CD8-positive, alpha-beta memory T cell (primary cell): ENCODE measurements at regions not wholly inside any gene's neighbourhood (a gene's known extent, or its start where the extent isn't known, plus 50 kb on each side); places are given as distances from the start of the nearest gene placed in this dataset.

Experiments used
- CTCF ChIA-PET: fragments of 350-600 bp; sonication (Branson Sonifier 250); formaldehyde crosslinking; loops from one replicate; lab custom pipeline; 2021; ENCODE audit warnings: antibody characterized with exemption; lab: Charles Lee
- POLR2A ChIA-PET: fragments of 350-600 bp; sonication (Branson Sonifier 250); formaldehyde crosslinking; loops from one replicate; lab custom pipeline; 2021; ENCODE audit warnings: antibody characterized with exemption; lab: Charles Lee
- DNase-seq, 5 donors: peaks; one replicate each; pipeline versions ENCODE4 v3.0.0 to v3.0.0-alpha.2; 2020 to 2022; ENCODE audit warnings: mixed read lengths in 1 of 5
- H3K27ac ChIP-seq: one replicate; pipeline ENCODE4 v1.7.0; 2013; ENCODE audit warnings: low read depth, mild to moderate bottlenecking, low read length, moderate library complexity
- H3K27me3 ChIP-seq: 2 replicates; pipeline ENCODE4 v1.7.0; 2013; ENCODE audit warnings: low read length, mild to moderate bottlenecking; ENCODE audit not compliant: insufficient read depth, poor library complexity, severe bottlenecking
- H3K36me3 ChIP-seq: 2 replicates; pipeline ENCODE4 v1.7.0; 2013; ENCODE audit warnings: mild to moderate bottlenecking, low read length, moderate library complexity; ENCODE audit not compliant: insufficient read depth
- H3K4me1 ChIP-seq: 2 replicates; pipeline ENCODE4 v1.7.0; 2013; ENCODE audit warnings: mild to moderate bottlenecking, low read length, moderate library complexity; ENCODE audit not compliant: insufficient read depth
- H3K4me3 ChIP-seq: 2 replicates; pipeline ENCODE4 v1.7.0; 2013; ENCODE audit warnings: mild to moderate bottlenecking, low read length
- H3K9me3 ChIP-seq: 2 replicates; pipeline ENCODE4 v1.7.0; 2013; ENCODE audit warnings: mild to moderate bottlenecking, low read length
- H3K27ac Mint-ChIP-seq, 8 donors: one replicate each; pipeline ENCODE4 v1.8.0; 2020 to 2021; ENCODE audit warnings: mixed read lengths in 8 of 8, mild to moderate bottlenecking in 6 of 8, inconsistent platforms in 3 of 8, moderate library complexity in 3 of 8
- H3K27me3 Mint-ChIP-seq, 2 donors: one replicate each; pipeline ENCODE4 v1.8.0; 2020 to 2021; ENCODE audit warnings: mixed read lengths in 2 of 2, mild to moderate bottlenecking in 1 of 2, moderate library complexity in 1 of 2
- H3K36me3 Mint-ChIP-seq, 3 donors: one replicate each; pipeline ENCODE4 v1.8.0; 2020 to 2021; ENCODE audit warnings: mixed read lengths in 3 of 3, inconsistent platforms in 1 of 3, mild to moderate bottlenecking in 1 of 3
- H3K4me1 Mint-ChIP-seq, 3 donors: one replicate each; pipeline ENCODE4 v1.8.0; 2020 to 2021; ENCODE audit warnings: mixed read lengths in 3 of 3, inconsistent platforms in 1 of 3, mild to moderate bottlenecking in 1 of 3
- H3K4me3 Mint-ChIP-seq, 7 donors: one replicate each; pipeline ENCODE4 v1.8.0; 2020 to 2021; ENCODE audit warnings: mixed read lengths in 7 of 7, mild to moderate bottlenecking in 6 of 7, moderate library complexity in 4 of 7, inconsistent platforms in 2 of 7
- H3K9me3 Mint-ChIP-seq, 5 donors: one replicate each; pipeline ENCODE4 v1.8.0; 2020 to 2022; ENCODE audit warnings: mixed read lengths in 5 of 5, mild to moderate bottlenecking in 3 of 5, moderate library complexity in 2 of 5, inconsistent platforms in 1 of 5

GRCh38 chr7:131620673-131621609 lies 64.5 kb upstream of the PODXL start:
- no peaks in the 10 kb centered on the region for H3K9me3 ChIP-seq
- H3K4me1 ChIP-seq, result no peaks in the 10 kb centered on the region
- H3K27me3 Mint-ChIP-seq, result peaks cover 8 to 22% of the 10 kb centered on the region in 2 donors
- H3K27me3 ChIP-seq, result no peaks in the 10 kb centered on the region
- no peak overlapping the region for H3K27ac ChIP-seq
- POLR2A ChIA-PET, result no interaction called here
- no peaks in the 10 kb centered on the region for H3K9me3 Mint-ChIP-seq
- H3K36me3 ChIP-seq, result no peaks in the 10 kb centered on the region
- H3K4me1 Mint-ChIP-seq, result no peaks in the 10 kb centered on the region
- CTCF ChIA-PET, result no interaction called here
- no peak for DNase-seq
- no peak overlapping the region for H3K4me3 ChIP-seq
- no peak overlapping the region for H3K4me3 Mint-ChIP-seq
- no peaks in the 10 kb centered on the region for H3K36me3 Mint-ChIP-seq
- H3K27ac Mint-ChIP-seq, result no peak overlapping the region

DNA sequence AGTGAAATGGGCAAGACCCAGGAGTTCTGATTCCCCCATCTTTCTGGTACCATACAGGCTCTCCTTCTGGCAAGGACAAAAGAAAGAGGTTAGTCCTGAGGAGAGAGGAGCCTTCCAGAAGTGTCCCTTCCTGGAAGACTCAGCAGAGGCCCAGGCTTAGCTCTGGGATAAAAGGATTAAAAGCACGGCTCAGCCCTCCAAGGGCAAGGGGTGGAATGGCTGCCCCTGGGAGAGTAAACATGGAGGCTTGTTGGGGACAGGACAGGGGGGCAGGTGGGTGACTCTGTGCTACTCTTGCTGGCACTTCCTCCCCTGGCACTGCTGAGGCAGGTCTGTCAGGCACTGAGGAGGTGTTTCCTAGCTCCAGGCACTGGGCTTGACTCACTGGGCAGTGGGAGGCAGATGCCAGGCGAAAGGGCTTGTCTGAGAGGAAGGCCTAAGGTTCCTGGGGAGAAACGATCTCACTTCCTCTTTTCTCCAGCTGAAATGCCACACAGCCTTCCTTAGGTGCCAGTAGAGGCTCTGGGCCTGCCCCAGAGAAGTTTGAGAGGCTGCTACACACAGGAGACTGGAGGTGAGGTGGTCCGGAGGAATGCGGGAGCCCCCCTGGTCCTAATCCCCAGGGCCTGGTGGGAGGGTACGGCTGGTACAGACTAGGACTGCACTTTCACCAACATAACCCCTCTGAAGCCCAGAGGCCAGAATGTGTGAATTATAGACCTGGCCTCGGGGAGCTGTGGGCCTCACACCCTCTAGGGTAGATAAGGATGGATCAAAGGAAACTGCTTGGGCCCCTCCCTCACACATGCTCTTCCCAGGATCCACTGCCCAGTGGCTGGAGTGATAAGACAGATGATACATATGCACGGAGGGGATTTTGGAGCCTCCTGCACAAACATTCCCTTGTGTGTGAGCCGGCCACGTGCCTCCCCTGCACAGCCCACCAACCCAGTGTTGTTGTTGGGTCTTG lies 63.2 kb upstream of the PODXL start:
- no peaks in the 10 kb centered on the region for H3K4me1 ChIP-seq
- Mint-ChIP-seq H3K4me3 (no peak overlapping the region), H3K9me3 (no peaks in the 10 kb centered on the region), H3K4me1 (no peaks in the 10 kb centered on the region), H3K36me3 (no peaks in the 10 kb centered on the region), H3K27me3 (peaks cover 6 to 26% of the 10 kb centered on the region in 2 donors), H3K27ac (no peak overlapping the region)
- ChIA-PET CTCF (no interaction called here), POLR2A (no interaction called here)
- no peaks in the 10 kb centered on the region for H3K36me3 ChIP-seq
- no peak overlapping the region for H3K4me3 ChIP-seq
- DNase-seq, result no peak
- H3K9me3 ChIP-seq, result no peaks in the 10 kb centered on the region
- H3K27ac ChIP-seq, result no peak overlapping the region
- H3K27me3 ChIP-seq, result no peaks in the 10 kb centered on the region

DNA sequence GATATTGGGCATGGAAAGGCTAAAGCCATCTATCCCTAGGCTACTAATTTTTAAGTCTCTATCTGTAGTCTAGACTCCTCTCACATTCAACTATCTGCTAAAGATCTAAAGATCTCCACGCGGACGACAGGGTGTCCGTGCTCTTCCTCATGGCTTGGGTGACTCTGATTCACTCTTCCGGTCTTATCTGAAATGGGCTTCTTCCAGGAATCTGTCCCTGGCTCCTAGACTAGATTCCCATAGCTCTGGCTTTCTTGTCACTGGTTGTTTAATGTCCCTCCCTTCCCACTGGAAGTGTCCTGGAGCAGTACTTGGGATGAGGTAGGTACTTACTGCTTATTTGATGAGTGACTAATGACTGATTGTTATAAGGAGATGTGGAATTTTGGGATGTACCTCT lies 62.0 kb upstream of the PODXL start:
- POLR2A ChIA-PET, result no interaction called here
- CTCF ChIA-PET, result no interaction called here
- H3K4me3 Mint-ChIP-seq, result no peak overlapping the region

GRCh38 chr7:131616487-131617200 lies 60.2 kb upstream of the PODXL start:
- H3K36me3 Mint-ChIP-seq, result no peaks in the 10 kb centered on the region
- no peak overlapping the region for H3K27ac ChIP-seq
- H3K27me3 Mint-ChIP-seq, result peaks cover 9 to 34% of the 10 kb centered on the region in 2 donors
- no peak for DNase-seq
- H3K9me3 ChIP-seq, result no peaks in the 10 kb centered on the region
- no peak overlapping the region for H3K4me3 ChIP-seq
- no peaks in the 10 kb centered on the region for H3K9me3 Mint-ChIP-seq
- H3K4me1 ChIP-seq, result no peaks in the 10 kb centered on the region
- no peak overlapping the region for H3K4me3 Mint-ChIP-seq
- no peaks in the 10 kb centered on the region for H3K36me3 ChIP-seq
- H3K4me1 Mint-ChIP-seq, result no peaks in the 10 kb centered on the region
- ChIA-PET POLR2A (no interaction called here), CTCF (no interaction called here)
- H3K27me3 ChIP-seq, result no peaks in the 10 kb centered on the region
- H3K27ac Mint-ChIP-seq, result no peak overlapping the region

More for the DNA sequence above, 62.0 kb upstream of the PODXL start:
- Histone ChIP-seq H3K27ac (no peak overlapping the region), H3K4me3 (no peak overlapping the region), H3K9me3 (no peaks in the 10 kb centered on the region), H3K4me1 (no peaks in the 10 kb centered on the region), H3K36me3 (no peaks in the 10 kb centered on the region), H3K27me3 (no peaks in the 10 kb centered on the region)
- no peaks in the 10 kb centered on the region for H3K4me1 Mint-ChIP-seq
- H3K27ac Mint-ChIP-seq, result no peak overlapping the region
- DNase-seq, result no peak
- H3K36me3 Mint-ChIP-seq, result no peaks in the 10 kb centered on the region
- peaks cover 6 to 30% of the 10 kb centered on the region in 2 donors for H3K27me3 Mint-ChIP-seq
- no peaks in the 10 kb centered on the region for H3K9me3 Mint-ChIP-seq

- Histone ChIP-seq H3K27me3 (no peaks in the 10 kb centered on the region), H3K9me3 (no peaks in the 10 kb centered on the region), H3K36me3 (no peaks in the 10 kb centered on the region), H3K27ac (no peak overlapping the region), H3K4me3 (no peak overlapping the region), H3K4me1 (no peaks in the 10 kb centered on the region)
- DNase-seq, result no peak
- Mint-ChIP-seq H3K4me1 (no peaks in the 10 kb centered on the region), H3K36me3 (no peaks in the 10 kb centered on the region), H3K27ac (no peak overlapping the region), H3K27me3 (peaks cover 9 to 38% of the 10 kb centered on the region in 2 donors), H3K4me3 (no peak overlapping the region), H3K9me3 (no peaks in the 10 kb centered on the region)
- ChIA-PET POLR2A (no interaction called here), CTCF (no interaction called here)
Measured at GRCh38 chr7:131613909-131614308, 57.5 kb upstream of the PODXL start.

DNA sequence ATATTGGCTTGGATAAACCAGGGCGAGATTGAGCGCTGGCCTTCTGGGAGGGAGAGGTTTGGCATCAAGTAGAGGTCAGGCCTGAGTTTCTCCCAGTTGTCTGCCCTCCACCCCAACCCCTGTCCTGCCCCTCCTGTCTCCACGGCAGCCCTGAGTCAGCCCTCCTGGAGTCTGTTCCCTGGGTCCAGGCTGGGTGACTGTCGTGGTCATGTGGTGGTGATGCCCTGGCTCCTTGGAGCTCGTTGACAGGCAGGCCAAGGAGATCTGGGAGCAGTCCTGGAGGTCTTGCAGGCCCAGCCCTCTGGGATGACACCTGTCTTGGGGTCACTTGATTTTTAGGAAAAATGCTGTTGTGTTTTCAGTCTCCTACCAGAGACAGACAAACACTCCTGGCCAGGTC lies 53.6 kb upstream of the PODXL start:
- Mint-ChIP-seq H3K4me3 (no peak overlapping the region), H3K9me3 (no peaks in the 10 kb centered on the region), H3K27ac (peak overlapping the region in 1 of 8 donors; percentile 29), H3K4me1 (peaks cover 5 to 7% (median 6%) of the 10 kb centered on the region in 3 donors), H3K36me3 (no peaks in the 10 kb centered on the region), H3K27me3 (peaks cover 26 to 43% of the 10 kb centered on the region in 2 donors)
- Histone ChIP-seq H3K27ac (no peak overlapping the region), H3K4me3 (no peak overlapping the region), H3K36me3 (no peaks in the 10 kb centered on the region), H3K27me3 (peaks cover 15% of the 10 kb centered on the region), H3K9me3 (no peaks in the 10 kb centered on the region), H3K4me1 (no peaks in the 10 kb centered on the region)
- ChIA-PET POLR2A (no interaction called here), CTCF (no interaction called here)
- no peak for DNase-seq

DNA sequence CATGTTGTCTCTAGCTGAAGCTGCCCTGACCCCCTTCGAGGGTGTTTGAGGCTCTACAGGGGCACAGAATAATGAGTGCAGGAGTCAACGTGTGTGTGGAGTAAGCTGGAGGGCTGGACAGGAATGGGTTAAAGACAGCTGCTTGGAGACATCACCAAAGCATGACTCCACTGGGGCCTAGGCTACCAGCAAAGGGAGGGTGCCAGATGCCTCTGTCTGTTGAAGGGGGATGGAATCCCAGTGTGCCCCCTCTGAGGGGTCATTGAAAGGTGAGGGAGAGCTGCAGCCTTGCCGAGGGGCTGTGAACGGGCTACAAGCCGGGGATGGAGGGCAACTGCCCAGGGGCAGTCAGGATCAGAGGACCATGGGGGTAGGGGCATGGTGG lies 51.7 kb upstream of the PODXL start:
- H3K9me3 Mint-ChIP-seq, result no peaks in the 10 kb centered on the region
- H3K4me1 ChIP-seq, result no peaks in the 10 kb centered on the region
- H3K9me3 ChIP-seq, result no peaks in the 10 kb centered on the region
- DNase-seq, result no peak
- peaks cover 34 to 45% of the 10 kb centered on the region in 2 donors for H3K27me3 Mint-ChIP-seq
- no peak overlapping the region for H3K4me3 Mint-ChIP-seq
- H3K36me3 Mint-ChIP-seq, result no peaks in the 10 kb centered on the region
- no peaks in the 10 kb centered on the region for H3K36me3 ChIP-seq
- H3K27ac Mint-ChIP-seq, result no peak overlapping the region
- no peak overlapping the region for H3K4me3 ChIP-seq
- CTCF ChIA-PET, result interaction anchor here (0.7 kb wide), 1 partner anchor 1588 kb away, joined by 3 read pairs; no protein-coding TSS in a partner anchor
- peaks cover 5 to 7% (median 6%) of the 10 kb centered on the region in 3 donors for H3K4me1 Mint-ChIP-seq
- POLR2A ChIA-PET, result no interaction called here
- peaks cover 23% of the 10 kb centered on the region for H3K27me3 ChIP-seq
- H3K27ac ChIP-seq, result no peak overlapping the region
